BE2C (cell line): ENCODE measurements at regions not wholly inside any gene's neighbourhood (a gene's known extent, or its start where the extent isn't known, plus 50 kb on each side); places are given as distances from the start of the nearest gene placed in this dataset.

Experiments
- DNase-seq: peaks from one replicate; pipeline ENCODE4 v3.0.0-alpha.2; 2020
- H3K27me3 ChIP-seq: fragments of 250-450 bp; sonication (Bioruptor Pico); 2 replicates; pipeline ENCODE4 v1.5.1; 2020; ENCODE audit warnings: mild to moderate bottlenecking
- H3K36me3 ChIP-seq: fragments of 250-450 bp; sonication (Bioruptor Pico); 2 replicates; pipeline ENCODE4 v1.5.1; 2020; ENCODE audit warnings: mild to moderate bottlenecking
- H3K4me1 ChIP-seq: fragments of 250-450 bp; sonication (Bioruptor Pico); 2 replicates; pipeline ENCODE4 v1.5.1; 2020
- H3K4me3 ChIP-seq: 2 replicates; pipeline ENCODE4 v1.5.1; 2011; ENCODE audit warnings: low read depth, low read length
- H3K9me3 ChIP-seq: fragments of 250-450 bp; sonication (Bioruptor Pico); 2 replicates; pipeline ENCODE4 v1.5.1; 2020
- CTCF ChIP-seq: IDR thresholded peaks from 2 replicates; pipeline ENCODE4 v1.5.1; 2012; ENCODE audit warnings: mild to moderate bottlenecking, low read depth, low read length

- Histone ChIP-seq H3K36me3 (no peaks in the 10 kb centered on the region), H3K4me3 (no peak overlapping the region), H3K4me1 (peaks cover 19% of the 10 kb centered on the region), H3K27me3 (no peaks in the 10 kb centered on the region), H3K9me3 (no peaks in the 10 kb centered on the region)
- TF ChIP-seq CTCF = no peak
- no peak for DNase-seq
These were observed 399.2 kb downstream of the CPS1 start for GRCh38 chr2:210955591-210955990.

- TF ChIP-seq CTCF = no peak
- Histone ChIP-seq H3K4me3 (no peak overlapping the region), H3K9me3 (no peaks in the 10 kb centered on the region), H3K36me3 (no peaks in the 10 kb centered on the region), H3K27me3 (no peaks in the 10 kb centered on the region), H3K4me1 (peaks cover 19% of the 10 kb centered on the region)
- no peak for DNase-seq
These were observed 399.7 kb downstream of the CPS1 start for GRCh38 chr2:210956101-210956500.

- Histone ChIP-seq H3K27me3 (no peaks in the 10 kb centered on the region), H3K4me1 (no peaks in the 10 kb centered on the region; the same call in 1 of the 2 replicates), H3K4me3 (no peak overlapping the region), H3K36me3 (no peaks in the 10 kb centered on the region), H3K9me3 (no peaks in the 10 kb centered on the region)
- no peak for TF ChIP-seq CTCF
- no peak for DNase-seq
These were observed 404.9 kb downstream of the CPS1 start for GRCh38 chr2:210961249-210961648.

- Histone ChIP-seq H3K9me3 (no peaks in the 10 kb centered on the region), H3K4me1 (no peaks in the 10 kb centered on the region), H3K27me3 (no peaks in the 10 kb centered on the region), H3K36me3 (no peaks in the 10 kb centered on the region), H3K4me3 (no peak overlapping the region)
- TF ChIP-seq CTCF = no peak
- no peak for DNase-seq
These were observed 407.0 kb downstream of the CPS1 start for GRCh38 chr2:210963386-210963785.

GRCh38 chr2:210964141-210964764 lies 407.9 kb downstream of the CPS1 start:
- no peaks in the 10 kb centered on the region for H3K4me1 ChIP-seq
- no peak for DNase-seq
- no peaks in the 10 kb centered on the region for H3K36me3 ChIP-seq
- H3K9me3 ChIP-seq = no peaks in the 10 kb centered on the region
- no peak overlapping the region for H3K4me3 ChIP-seq
- TF ChIP-seq CTCF = no peak
- no peaks in the 10 kb centered on the region for H3K27me3 ChIP-seq

- no peaks in the 10 kb centered on the region for H3K36me3 ChIP-seq
- H3K4me1 ChIP-seq = no peaks in the 10 kb centered on the region
- TF ChIP-seq CTCF = no peak
- H3K27me3 ChIP-seq = no peaks in the 10 kb centered on the region
- H3K4me3 ChIP-seq = no peak overlapping the region
- no peaks in the 10 kb centered on the region for H3K9me3 ChIP-seq
- DNase-seq = no peak
These were observed 409.1 kb downstream of the CPS1 start for GRCh38 chr2:210965472-210965871.
